Caki2 (cell line): ENCODE measurements at regions not wholly inside any gene's neighbourhood (a gene's known extent, or its start where the extent isn't known, plus 50 kb on each side); places are given as distances from the start of the nearest gene placed in this dataset.

Experiments used
- DNase-seq: peaks from one replicate; pipeline ENCODE4 v3.0.0-alpha.2; 2015; ENCODE audit warnings: low read depth
- in situ Hi-C: cut with HindIII; loops from 2 replicates; pipeline ENCODE4 v1.10.0; 2016; ENCODE audit warnings: low sequenced_read_pairs, low pct_unique_long_range_greater_than_20kb, mixed read lengths

DNA sequence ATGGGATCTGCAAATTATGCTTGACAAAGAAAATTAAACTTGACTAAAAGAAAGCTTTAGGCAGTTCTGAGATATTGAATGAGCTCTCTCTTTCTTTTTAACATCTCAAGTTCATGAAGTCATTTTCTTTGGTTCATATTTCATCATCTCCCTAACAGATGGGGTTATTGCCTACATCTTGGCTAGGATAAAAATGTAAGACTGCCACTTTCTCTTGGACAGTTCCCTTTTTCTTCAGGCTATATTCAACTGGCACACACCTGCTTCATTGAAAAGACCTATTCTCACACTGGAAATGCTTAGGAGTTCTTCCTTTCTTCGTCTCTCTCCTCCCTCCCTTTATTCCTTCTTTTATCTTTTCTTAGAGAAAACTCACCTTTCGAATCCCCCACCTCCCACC, 355.9 kb upstream of the SEL1L start:
- DNase-seq: no peak
- in situ Hi-C loops: no loop called here

DNA sequence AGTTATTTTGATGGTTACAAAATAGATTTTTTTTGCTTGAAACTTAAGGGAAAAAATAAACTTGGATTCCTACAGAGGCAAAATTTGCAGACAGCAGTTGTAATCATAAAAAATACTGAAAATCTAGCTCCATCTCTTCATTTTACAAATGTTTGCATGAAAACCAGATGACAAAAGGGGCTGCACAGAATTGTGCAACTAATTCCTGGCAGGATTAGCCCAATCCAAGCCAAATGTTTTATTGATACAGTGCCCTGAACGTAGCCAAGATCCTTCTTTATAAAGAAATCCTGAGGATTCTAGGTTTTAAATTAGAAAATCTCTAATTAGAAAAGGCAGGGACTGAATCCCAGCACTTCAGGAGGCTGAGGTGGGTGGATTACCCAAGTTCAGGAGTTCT, 356.4 kb upstream of the SEL1L start:
- in situ Hi-C loops: no loop called here

DNA sequence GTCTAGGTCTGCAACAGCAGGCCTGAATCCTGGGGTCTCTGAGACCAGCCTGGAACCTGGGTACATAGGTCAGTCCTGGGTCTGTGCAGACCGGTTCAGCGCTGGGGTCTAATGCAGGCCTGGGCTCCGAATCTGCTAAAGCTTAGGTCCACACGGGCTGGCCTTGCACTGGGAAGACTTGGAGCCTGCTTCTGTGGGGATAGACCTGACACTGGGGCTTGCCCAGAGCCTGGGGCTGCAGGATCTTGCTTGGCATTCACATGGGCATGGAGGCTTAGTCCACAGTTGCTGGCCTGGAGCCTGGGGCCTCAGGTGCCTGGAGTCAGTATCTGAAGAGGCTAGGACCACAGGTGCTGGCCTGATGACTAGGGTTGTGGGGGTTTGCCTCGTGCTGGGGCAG, 369.8 kb upstream of the SEL1L start:
- DNase-seq: no peak
- in situ Hi-C loops: no loop called here

More for the DNA sequence above, 356.4 kb upstream of the SEL1L start:
- no peak for DNase-seq

DNA sequence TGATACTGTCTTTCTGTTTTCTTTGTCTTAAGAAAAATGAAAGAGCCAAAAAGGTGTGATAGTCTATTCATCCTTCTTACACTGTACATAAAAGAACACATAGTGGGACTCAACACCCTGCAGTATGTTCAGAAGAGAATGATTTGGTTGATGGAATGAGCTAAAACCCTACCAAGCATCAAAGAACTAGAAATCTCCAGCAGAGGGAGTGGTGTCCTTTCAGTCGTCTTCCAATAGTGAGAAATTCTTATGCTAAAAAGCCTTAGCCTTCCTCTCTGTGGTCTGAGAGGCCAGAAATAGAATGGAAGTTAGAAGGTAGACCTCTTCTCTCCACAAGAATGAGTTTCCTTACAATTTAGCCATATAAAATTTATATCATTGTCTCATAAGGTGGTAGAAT, 393.4 kb upstream of the SEL1L start:
- in situ Hi-C loops: no loop called here
- DNase-seq: no peak

DNA sequence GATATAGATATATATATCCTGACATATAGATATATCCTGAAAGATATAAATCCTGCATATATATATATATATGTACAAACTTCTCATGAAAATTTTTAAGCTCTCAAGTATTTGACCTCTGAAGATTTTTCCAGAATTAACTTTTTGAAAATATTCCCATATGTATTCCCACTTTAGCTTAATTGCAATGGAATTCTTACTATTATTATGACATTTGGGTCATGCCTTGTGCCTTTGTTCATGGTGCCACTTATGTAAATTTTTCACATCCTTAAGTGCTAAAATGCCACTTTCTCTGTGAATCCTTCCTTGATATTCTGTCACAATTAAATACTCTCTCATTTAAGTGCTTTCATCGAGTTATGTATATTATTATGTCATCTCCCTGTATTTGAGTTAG, 398.2 kb upstream of the SEL1L start:
- DNase-seq: no peak
- in situ Hi-C loops: no loop called here

DNA sequence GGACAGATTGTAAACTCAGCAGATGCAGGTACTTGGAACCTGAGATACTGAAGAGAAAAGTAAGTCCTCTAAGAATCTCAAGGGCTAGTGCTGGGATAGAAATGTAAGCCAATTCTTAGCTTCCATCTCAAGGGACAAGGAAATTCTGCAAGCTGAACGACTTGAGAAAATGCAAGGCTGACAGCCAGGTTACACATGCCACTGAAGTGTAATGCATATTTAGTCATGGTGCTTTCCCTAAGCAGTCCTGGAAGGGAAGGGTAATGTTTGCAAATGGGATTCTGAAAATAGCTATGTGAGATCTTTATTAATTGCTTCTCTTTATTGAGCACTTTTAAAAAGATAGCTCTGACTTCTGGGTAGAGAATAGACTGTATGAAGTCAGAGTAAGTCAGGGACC, 402.7 kb upstream of the SEL1L start:
- no peak for DNase-seq
- in situ Hi-C loops: no loop called here

DNA sequence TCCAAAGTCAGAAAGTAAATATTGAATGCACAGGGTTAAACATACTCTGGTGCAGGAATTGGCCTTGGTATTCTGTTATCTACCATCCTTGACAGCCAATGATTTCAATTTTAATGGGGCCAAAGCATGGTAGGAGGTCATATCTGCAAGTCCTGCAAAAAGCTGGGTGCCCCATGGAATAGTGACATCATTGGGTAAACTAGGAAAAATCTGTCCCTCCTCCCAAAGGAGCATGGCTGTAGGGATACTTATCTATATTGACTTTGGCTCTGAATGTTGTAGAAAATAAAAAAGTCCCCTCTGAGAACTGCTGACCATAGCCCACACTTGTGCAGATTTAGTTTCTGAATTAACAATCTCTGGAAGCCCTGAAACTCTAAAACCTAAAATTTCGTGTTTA, 403.2 kb upstream of the SEL1L start:
- in situ Hi-C loops: no loop called here
- DNase-seq: no peak

DNA sequence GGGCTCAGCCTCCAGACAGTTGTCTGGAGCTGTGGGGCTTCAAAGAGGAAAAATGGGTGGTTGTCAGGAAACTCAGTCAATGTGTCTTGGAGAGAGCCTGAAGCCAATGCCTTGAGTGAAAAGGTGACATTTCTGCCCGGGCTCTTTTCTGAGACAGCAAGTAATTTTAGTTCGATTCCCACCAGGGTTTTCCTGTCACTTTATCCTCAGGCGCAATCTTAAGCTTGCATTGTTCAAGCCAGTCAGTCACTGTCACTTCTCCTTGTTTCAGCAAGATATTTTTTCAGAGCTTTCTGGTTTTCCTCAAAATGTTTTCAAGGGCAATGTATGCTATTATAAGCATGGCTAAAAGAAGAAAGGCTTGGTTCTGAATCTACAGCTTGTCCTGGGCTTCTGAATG, 404.7 kb upstream of the SEL1L start:
- DNase-seq: no peak
- in situ Hi-C loops: no loop called here

DNA sequence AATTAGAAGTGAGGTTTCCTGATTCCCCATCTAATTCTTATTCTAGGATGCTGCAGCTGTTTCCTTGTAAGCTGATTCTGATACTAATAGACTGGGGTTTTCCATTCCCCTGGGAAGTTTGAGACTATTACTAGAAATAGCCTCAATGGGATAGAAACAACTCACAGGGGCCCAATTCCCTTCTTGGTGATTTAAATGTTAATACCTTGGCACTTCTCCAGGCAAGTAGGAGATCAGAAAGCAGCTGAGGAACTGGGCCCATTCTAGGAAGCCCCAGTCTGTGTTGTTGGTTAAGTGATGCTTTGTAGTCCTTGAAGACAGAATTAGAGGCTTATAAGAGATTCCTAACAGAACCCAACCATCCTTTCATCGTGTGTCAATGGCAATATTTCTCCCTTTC, 407.0 kb upstream of the SEL1L start:
- no peak for DNase-seq
- in situ Hi-C loops: no loop called here

DNA sequence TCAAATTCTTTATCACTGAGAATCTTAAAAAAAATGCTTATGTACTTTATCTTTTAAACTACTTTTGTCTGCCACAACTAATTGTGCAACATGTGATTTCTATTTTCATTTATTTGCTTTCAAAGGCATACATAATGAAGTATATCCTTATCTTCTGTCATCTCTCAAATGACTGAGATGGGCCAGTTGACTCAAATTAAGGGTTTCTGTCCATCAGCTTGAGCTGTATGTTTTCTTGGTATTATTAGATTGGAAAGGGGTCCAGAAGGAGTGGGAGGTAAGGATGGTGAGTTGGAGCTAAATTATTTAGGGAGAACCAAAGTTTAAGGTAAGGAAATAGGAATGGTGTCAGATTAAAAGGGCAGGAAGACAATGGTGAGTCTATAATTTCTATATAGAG, 408.4 kb upstream of the SEL1L start:
- no peak for DNase-seq
- in situ Hi-C loops: no loop called here

DNA sequence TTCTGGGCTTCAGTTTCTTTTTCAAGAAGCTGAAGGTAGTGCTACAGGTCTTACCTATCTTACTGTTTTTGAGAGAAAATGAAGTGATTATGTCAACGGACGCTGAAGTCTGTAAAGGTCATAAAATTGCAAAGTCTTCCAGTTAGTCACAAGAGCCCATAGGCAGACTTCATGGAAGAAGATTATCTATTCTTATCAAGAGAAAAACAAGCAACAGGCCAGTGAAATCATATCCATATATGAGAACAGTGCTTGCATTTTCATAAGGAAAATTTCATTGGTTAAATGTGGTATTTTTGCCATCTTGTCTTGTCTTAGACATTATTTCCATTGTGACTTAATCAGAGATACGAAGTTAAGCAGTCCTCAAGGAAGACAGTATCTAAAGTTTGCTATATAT, 412.7 kb upstream of the SEL1L start:
- in situ Hi-C loops: no loop called here
- no peak for DNase-seq

DNA sequence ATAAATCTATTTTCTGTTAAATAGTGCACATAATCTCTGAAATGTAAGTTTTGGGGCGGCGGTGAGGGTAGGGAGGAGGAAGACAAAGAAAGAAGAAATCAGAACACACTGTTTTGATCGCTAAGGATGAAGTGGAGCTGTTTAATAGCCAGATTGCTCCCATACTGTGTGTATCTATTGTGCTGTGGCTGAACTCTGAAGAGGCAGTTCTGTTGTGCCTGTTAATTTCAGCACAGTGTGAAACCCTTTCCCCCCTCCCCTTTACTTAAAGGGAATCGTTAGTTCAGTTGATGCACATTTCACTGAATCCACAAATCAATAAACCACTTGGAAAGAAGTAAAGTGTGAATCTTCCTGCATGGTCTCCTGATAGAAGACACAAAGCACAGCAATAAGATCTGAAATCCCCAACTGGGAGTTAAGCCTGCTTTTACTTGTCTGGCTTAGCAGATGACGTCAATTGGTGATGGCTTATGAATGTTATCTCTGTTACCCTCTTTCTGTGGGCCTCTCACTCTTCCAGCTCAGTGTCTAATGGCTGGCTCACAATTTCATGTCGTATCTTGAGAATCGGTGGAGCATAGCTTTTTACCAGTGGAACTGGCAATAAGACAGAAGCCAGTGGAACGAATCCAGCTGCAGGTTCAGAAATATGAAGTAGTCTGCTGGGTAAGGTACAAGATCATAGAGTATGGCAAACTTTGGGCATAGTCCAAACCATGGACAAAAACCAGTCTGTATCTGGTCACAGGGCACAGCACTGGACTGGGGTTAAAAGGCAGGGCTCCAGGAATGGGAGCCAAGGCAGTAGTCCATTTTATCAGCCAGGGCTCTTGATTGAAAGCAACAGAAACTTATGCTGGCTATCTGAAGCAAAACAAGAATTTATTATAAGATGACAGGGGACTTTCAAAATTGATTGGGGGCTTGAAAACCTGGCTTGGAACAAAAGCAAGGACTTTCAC, 413.5 kb upstream of the SEL1L start:
- in situ Hi-C loops: no loop called here
- DNase-seq: no peak

DNA sequence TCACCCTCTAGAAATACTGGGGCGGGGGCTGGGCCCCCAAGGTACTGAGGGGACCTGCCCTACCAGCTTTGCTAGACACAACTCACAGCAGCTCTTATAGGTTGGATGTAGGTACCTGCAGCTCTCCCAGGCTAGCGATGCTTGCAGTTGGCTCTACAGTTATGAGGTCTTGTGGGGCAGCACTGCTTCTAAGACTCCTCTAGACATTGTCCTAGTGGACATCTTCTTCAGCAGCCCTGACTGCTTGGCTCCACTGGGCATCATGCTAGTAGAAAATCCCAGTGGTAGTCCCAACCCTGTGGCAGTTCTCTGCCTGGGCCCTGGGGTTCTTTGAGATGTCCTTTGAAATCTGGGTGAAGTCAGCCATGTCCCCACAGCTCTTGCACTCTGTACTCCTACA, 419.3 kb upstream of the SEL1L start:
- DNase-seq: no peak
- in situ Hi-C loops: no loop called here

DNA sequence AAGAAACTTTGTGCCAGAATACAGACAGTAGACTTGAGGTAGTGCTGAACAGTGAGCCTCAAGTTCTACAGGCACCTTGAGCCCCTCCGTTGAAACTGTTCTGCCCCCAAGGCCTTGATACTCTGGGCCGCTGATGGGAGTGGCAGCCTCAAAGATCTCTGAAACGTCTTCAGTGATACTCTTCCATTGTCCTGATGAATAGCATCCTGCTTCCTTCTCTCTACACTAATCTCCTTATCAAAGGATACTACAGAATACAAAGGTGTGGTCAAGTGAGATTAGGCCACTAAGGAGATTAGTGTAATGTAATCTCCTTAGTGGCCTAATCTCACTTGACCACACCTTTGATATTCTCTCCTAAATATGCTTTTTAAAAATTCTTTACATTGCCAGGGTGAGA, 419.8 kb upstream of the SEL1L start:
- DNase-seq: no peak
- in situ Hi-C loops: no loop called here

DNA sequence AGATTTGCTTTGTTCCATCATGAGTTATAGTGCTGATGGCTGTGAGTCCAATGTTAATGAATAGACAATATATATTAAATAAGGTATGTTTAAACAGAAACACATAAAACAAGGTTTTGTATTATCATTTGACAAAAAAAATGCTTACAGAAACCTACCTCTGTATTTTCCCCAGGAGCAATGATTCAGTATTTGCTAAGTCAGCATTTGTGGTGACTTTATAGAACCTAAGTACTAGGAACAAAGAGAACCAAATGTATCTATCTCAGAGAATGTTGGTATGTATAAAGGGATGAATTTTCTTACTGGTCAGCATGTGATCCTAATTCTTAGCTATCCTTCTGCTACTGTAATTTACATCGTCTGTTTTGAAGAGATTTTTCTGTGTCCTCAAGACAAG, 421.5 kb upstream of the SEL1L start:
- no peak for DNase-seq
- in situ Hi-C loops: no loop called here

DNA sequence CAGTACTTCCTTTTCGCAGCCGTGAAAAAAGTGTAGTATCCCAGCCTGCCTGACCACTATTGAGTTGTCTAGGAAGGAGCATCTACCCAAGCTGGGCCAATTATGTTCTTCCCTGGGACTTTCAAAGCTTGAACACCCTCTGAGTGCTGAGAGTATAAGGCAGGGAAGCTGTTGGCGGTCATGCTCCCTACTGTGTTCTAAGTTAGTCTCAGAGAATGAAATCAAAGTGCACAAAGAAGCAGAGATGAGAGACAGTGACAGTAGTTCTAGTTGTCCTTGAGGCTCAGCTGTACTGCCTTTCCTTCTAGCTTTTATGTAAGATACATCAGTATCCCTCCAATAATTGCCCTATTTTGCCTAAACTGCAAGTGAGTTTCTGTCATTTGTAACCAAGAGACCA, 427.1 kb upstream of the SEL1L start:
- no peak for DNase-seq
- in situ Hi-C loops: no loop called here

DNA sequence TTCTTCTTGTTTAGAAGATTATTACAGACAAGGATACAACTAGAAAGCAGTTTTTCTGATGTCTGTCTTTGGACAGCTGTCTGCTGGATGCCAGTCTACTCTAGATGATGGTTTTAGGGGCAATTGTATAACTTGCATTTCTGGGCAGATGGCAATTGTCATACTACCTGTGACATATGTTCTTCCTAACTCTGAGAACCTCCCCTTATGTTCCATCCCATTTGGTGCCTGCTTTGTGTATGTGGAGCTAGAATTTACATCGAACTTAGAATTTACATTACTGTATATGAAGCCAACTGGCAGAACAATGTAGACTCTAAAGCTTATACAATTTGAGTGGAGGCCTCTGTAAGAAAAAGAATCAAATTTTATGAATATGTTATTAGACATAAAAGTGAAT, 430.2 kb upstream of the SEL1L start:
- in situ Hi-C loops: no loop called here
- no peak for DNase-seq

DNA sequence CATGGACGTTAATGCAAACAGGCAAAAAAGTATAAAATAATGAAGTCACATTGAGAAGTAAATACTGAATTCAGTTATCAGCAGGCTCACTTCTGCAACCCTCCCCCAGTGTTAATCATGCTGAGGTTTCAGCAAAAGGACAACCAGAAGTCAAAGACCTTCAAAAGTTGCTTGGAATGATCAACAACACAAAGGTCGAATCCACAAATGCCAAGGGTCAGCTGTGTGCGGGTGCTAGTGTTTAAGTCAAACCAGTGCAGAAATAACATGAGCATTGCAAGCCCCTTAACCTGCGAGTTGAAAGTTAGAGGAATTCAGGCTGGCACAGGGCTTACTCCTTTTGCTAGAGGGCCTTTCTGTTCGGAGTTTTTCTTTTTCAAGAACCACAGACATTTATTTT, 436.7 kb upstream of the SEL1L start:
- in situ Hi-C loops: no loop called here
- DNase-seq: no peak

DNA sequence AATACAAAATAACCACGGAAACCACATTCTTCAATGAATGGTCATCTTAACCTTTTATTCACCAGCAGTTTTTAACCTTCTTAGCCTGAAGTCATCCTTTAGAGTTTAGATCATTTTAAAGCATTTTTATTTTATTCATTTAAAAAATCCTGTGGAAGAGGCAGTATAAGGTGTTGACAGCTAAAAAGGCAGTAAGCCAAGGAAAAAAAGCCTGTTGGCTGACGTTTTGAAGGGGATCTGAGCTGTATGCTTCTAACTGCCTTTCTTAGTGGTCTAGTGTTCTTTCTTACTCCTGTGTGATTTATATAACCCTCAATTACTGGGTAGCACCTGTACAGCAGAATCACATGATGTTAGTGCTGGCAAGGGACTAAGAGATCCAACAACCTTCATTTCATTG, 438.3 kb upstream of the SEL1L start:
- in situ Hi-C loops: no loop called here
- no peak for DNase-seq

DNA sequence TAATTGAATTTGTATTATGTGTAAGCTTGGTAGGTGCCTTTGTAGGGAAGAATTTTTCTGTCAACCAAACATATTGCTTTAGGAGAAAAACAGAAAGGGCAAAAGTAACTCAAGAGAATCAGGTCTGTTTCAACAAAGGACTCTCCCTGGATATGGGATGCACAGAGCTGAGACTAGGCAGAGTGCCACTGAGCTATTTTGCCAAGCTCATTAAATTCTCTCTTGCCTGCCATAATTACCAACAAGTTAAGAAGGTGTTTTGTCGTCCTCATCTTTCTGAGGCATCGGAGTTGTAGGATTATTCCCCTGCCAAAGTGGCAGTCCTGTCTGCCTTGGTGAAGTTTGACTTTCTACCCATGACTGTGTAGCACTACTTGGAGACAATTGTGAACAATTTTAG, 438.9 kb upstream of the SEL1L start:
- in situ Hi-C loops: no loop called here
- no peak for DNase-seq
